PC-3 (cell line): ENCODE measurements at regions not wholly inside any gene's neighbourhood (a gene's known extent, or its start where the extent isn't known, plus 50 kb on each side); places are given as distances from the start of the nearest gene placed in this dataset.

Source experiments
- EZH2 ChIP-seq: fragments of 300-600 bp; sonication (generic); IDR thresholded peaks from one replicate; pipeline ENCODE4 v1.6.1; 2017; ENCODE audit warnings: antibody characterized with exemption, mild to moderate bottlenecking, low read length; ENCODE audit not compliant: unreplicated experiment
- EZH2phosphoT487 ChIP-seq: fragments of 300-600 bp; sonication (generic); IDR thresholded peaks from 2 replicates; pipeline ENCODE4 v1.6.1; 2018; ENCODE audit warnings: mild to moderate bottlenecking, antibody characterized with exemption, low read length, borderline replicate concordance
- TF ChIP-seq, protein P1 (sequence below): fragments of 300-600 bp; sonication (generic); conservative IDR thresholded peaks from 2 replicates; pipeline ENCODE4 v1.5.1; 2017; ENCODE audit warnings: antibody characterized with exemption, low read depth, mild to moderate bottlenecking, low read length

- TF ChIP-seq, protein P1, sequence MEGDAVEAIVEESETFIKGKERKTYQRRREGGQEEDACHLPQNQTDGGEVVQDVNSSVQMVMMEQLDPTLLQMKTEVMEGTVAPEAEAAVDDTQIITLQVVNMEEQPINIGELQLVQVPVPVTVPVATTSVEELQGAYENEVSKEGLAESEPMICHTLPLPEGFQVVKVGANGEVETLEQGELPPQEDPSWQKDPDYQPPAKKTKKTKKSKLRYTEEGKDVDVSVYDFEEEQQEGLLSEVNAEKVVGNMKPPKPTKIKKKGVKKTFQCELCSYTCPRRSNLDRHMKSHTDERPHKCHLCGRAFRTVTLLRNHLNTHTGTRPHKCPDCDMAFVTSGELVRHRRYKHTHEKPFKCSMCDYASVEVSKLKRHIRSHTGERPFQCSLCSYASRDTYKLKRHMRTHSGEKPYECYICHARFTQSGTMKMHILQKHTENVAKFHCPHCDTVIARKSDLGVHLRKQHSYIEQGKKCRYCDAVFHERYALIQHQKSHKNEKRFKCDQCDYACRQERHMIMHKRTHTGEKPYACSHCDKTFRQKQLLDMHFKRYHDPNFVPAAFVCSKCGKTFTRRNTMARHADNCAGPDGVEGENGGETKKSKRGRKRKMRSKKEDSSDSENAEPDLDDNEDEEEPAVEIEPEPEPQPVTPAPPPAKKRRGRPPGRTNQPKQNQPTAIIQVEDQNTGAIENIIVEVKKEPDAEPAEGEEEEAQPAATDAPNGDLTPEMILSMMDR, result no peak
- no peak for TF ChIP-seq EZH2
- no peak for TF ChIP-seq EZH2phosphoT487
Observed at GRCh38 chr15:84098604-84099003, 137.0 kb upstream of the GOLGA6L4 start.
